Endothelial cell of umbilical vein (primary cell): ENCODE measurements at regions not wholly inside any gene's neighbourhood (a gene's known extent, or its start where the extent isn't known, plus 50 kb on each side); places are given as distances from the start of the nearest gene placed in this dataset.

Source experiments
- BruUV-seq: library from RNA; stranded (reverse); fragments of 400-500 nt; replicated peaks from 2 replicates; lab custom pipeline; 2021; lab: Mats Ljungman, UMichigan
- CTCF ChIA-PET: fragments of 300-600, 350-600 bp; sonication (Branson Sonifier 250); formaldehyde crosslinking; loops from one replicate; lab custom pipeline; 2021; ENCODE audit warnings: antibody characterized with exemption, inconsistent platforms; lab: Charles Lee
- POLR2A ChIA-PET: fragments of 300-600, 350-600 bp; sonication (Branson Sonifier 250); formaldehyde crosslinking; loops from one replicate; lab custom pipeline; 2021; ENCODE audit warnings: antibody characterized with exemption, inconsistent platforms; lab: Charles Lee
- DNase-seq: peaks from one replicate; pipeline ENCODE4 v3.0.0-alpha.2; 2011; ENCODE audit warnings: low read depth, low spot score
- FAIRE-seq: peaks from 2 replicates; lab custom pipeline; 2011; peaks lifted over from hg19 to GRCh38; lab: Jason Lieb, UNC
- H2AFZ ChIP-seq: 2 replicates; pipeline ENCODE4 v1.6.0; 2012; ENCODE audit warnings: low read depth, low read length, control low read depth, inconsistent platforms
- H3K27ac ChIP-seq: 2 replicates; pipeline ENCODE4 v1.5.1; 2011; ENCODE audit warnings: low read depth, mild to moderate bottlenecking, control low read depth, low read length, moderate library complexity; ENCODE audit not compliant: insufficient read depth
- H3K27me3 ChIP-seq, 2 experiments: 2 replicates each; pipeline versions ENCODE4 v1.6.0 to v1.6.1; 2011; ENCODE audit warnings: low read length in 2 of 2, mixed read lengths in 1 of 2; ENCODE audit not compliant: control insufficient read depth in 2 of 2, insufficient read depth in 2 of 2
- H3K36me3 ChIP-seq, 2 experiments: 2 replicates in 1 of 2; 3 replicates in 1 of 2; pipeline ENCODE4 v1.5.1; 2011; ENCODE audit warnings: low read length in 2 of 2, mild to moderate bottlenecking in 1 of 2, moderate library complexity in 1 of 2; ENCODE audit not compliant: control insufficient read depth in 2 of 2, insufficient read depth in 2 of 2; ENCODE audit errors: extremely low read depth in 1 of 2
- H3K4me1 ChIP-seq: 3 replicates; pipeline ENCODE4 v1.5.1; 2011; ENCODE audit warnings: mild to moderate bottlenecking, low read length; ENCODE audit not compliant: control insufficient read depth, insufficient read depth; ENCODE audit errors: extremely low read depth
- H3K4me2 ChIP-seq: 2 replicates; pipeline ENCODE4 v1.6.1; 2011; ENCODE audit warnings: low read length, control low read depth, mixed read lengths; ENCODE audit not compliant: insufficient read depth
- H3K4me3 ChIP-seq, 3 experiments: fragments of 200-600 bp in 1 of 3; sonication (generic), shearing (Covaris generic) in 1 of 3; replicated peaks in 1 of 3; 2 replicates each; pipeline ENCODE4 v1.5.1; 2011 to 2016; ENCODE audit warnings: control low read depth in 3 of 3, low read length in 3 of 3, mild to moderate bottlenecking in 2 of 3, inconsistent platforms in 1 of 3, low read depth in 1 of 3, moderate library complexity in 1 of 3; ENCODE audit not compliant: insufficient read depth in 1 of 3
- H3K79me2 ChIP-seq: 2 replicates; pipeline ENCODE4 v1.6.0; 2012; ENCODE audit warnings: low read length, inconsistent platforms; ENCODE audit not compliant: control insufficient read depth, insufficient read depth
- H3K9ac ChIP-seq: replicated peaks from 2 replicates; pipeline ENCODE3; 2011; ENCODE audit warnings: low read length, control low read depth; ENCODE audit not compliant: insufficient read depth; ENCODE audit errors: extremely low read depth
- H3K9me1 ChIP-seq: replicated peaks from 3 replicates; pipeline ENCODE4 v1.6.0; 2011; ENCODE audit warnings: mild to moderate bottlenecking, low read length; ENCODE audit not compliant: control insufficient read depth, insufficient read depth; ENCODE audit errors: extremely low read depth
- H3K9me3 ChIP-seq: replicated peaks from 2 replicates; pipeline ENCODE4 v1.5.1; 2012; ENCODE audit warnings: low read length, inconsistent platforms; ENCODE audit not compliant: control insufficient read depth, insufficient read depth
- H4K20me1 ChIP-seq: replicated peaks from 2 replicates; pipeline ENCODE3; 2011; ENCODE audit warnings: mild to moderate bottlenecking, low read length; ENCODE audit not compliant: control insufficient read depth, insufficient read depth; ENCODE audit errors: extremely low read depth
- EZH2 ChIP-seq: IDR thresholded peaks from 2 replicates; pipeline ENCODE4 v1.6.1; 2012; ENCODE audit warnings: borderline replicate concordance, low read depth, mild to moderate bottlenecking, moderate library complexity, low read length, inconsistent platforms; ENCODE audit not compliant: severe bottlenecking
- FOS ChIP-seq: IDR thresholded peaks from 2 replicates; pipeline ENCODE4 v1.6.1; 2011; ENCODE audit warnings: mild to moderate bottlenecking, low read length, moderate library complexity, borderline replicate concordance; ENCODE audit not compliant: insufficient read depth
- GATA2 ChIP-seq: IDR thresholded peaks from 2 replicates; pipeline ENCODE4 v1.7.0; 2011; ENCODE audit warnings: low read depth, mild to moderate bottlenecking, moderate library complexity, mixed read lengths, low read length; ENCODE audit not compliant: insufficient read length, insufficient read depth
- JUN ChIP-seq: IDR thresholded peaks from 2 replicates; pipeline ENCODE4 v1.6.1; 2011; ENCODE audit warnings: borderline replicate concordance, low read depth; ENCODE audit not compliant: insufficient read length, insufficient read depth
- MYC ChIP-seq: IDR thresholded peaks from one replicate; pipeline ENCODE4 v1.6.1; 2011; ENCODE audit warnings: mild to moderate bottlenecking, low read depth, low read length
- POLR2A ChIP-seq: IDR thresholded peaks from 2 replicates; pipeline ENCODE4 v1.6.1; 2012; ENCODE audit warnings: low read depth, mild to moderate bottlenecking, control low read depth, low read length
- POLR2AphosphoS5 ChIP-seq: IDR thresholded peaks from 2 replicates; pipeline ENCODE4 v1.6.1; 2012; ENCODE audit warnings: low read depth, mild to moderate bottlenecking, control low read depth, low read length, moderate library complexity; ENCODE audit not compliant: insufficient read depth
- dilution Hi-C: fragments of 300-500 bp; cut with MboI; formaldehyde crosslinking; loops from one replicate; pipeline ENCODE4 v1.15.0; 2019; ENCODE audit warnings: low sequenced_read_pairs; ENCODE audit not compliant: extremely low pct_ligation_motif_present
- intact Hi-C: fragments of 100-400 bp; cut with micrococcal nuclease; formaldehyde crosslinking; loops from one replicate; pipeline ENCODE4 v1.10.0; 2022
- TF ChIP-seq, protein P1 (sequence below), 2 donors: IDR thresholded peaks; 1 replicate in 1 of 2; 2 replicates in 1 of 2; pipeline ENCODE4 v1.5.1; 2011; ENCODE audit warnings: low read length in 2 of 2, mild to moderate bottlenecking in 2 of 2, moderate library complexity in 2 of 2, control low read depth in 1 of 2, inconsistent platforms in 1 of 2, low read depth in 1 of 2; ENCODE audit not compliant: insufficient read depth in 1 of 2; ENCODE audit errors: extremely low read depth in 1 of 2
- TF ChIP-seq, protein P2 (sequence below): IDR thresholded peaks from 2 replicates; pipeline ENCODE4 v1.6.1; 2011; ENCODE audit not compliant: insufficient read depth, insufficient read length

DNA sequence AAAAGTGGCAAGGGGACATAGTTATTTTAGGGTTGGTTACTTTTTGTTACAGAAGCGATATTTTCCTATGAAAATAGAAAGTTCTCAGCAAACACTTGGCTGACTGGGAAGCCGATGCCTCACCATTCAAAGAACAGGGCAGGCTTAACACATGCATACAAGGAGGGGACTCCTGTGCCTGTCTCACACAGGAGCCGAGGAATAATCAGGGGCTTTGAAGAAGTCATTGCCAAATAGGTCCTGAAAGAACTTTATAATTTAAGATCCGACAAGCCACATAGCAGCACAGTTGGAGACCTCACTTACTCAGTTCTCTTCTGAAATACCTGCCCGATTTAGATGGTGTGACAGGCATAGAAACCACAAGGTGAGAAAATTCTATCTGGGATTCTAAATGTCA lies 389.8 kb downstream of the EMP1 start:
- BruUV-seq = no TSS peak
- intact Hi-C loops (no loop called here), dilution Hi-C loops (no loop called here)
- Histone ChIP-seq H3K4me3 (no peak overlapping the region), H3K4me2 (no peak overlapping the region), H3K27ac (no peak overlapping the region), H3K36me3 (no peaks in the 10 kb centered on the region), H3K27me3 (no peaks in the 10 kb centered on the region), H3K9me1 (no peaks in the 10 kb centered on the region), H3K9ac (no peak overlapping the region), H4K20me1 (no peaks in the 10 kb centered on the region), H3K4me1 (no peaks in the 10 kb centered on the region), H3K9me3 (no peaks in the 10 kb centered on the region), H3K79me2 (no peaks in the 10 kb centered on the region), H2AFZ (no peak overlapping the region)
- no peak for DNase-seq
- ChIA-PET POLR2A (no interaction called here), CTCF (no interaction called here)
- no peak for FAIRE-seq
- TF ChIP-seq POLR2AphosphoS5 (no peak), POLR2A (no peak), EZH2 (no peak), GATA2 (no peak), FOS (no peak), JUN (no peak), MYC (no peak)
- TF ChIP-seq, protein P1, sequence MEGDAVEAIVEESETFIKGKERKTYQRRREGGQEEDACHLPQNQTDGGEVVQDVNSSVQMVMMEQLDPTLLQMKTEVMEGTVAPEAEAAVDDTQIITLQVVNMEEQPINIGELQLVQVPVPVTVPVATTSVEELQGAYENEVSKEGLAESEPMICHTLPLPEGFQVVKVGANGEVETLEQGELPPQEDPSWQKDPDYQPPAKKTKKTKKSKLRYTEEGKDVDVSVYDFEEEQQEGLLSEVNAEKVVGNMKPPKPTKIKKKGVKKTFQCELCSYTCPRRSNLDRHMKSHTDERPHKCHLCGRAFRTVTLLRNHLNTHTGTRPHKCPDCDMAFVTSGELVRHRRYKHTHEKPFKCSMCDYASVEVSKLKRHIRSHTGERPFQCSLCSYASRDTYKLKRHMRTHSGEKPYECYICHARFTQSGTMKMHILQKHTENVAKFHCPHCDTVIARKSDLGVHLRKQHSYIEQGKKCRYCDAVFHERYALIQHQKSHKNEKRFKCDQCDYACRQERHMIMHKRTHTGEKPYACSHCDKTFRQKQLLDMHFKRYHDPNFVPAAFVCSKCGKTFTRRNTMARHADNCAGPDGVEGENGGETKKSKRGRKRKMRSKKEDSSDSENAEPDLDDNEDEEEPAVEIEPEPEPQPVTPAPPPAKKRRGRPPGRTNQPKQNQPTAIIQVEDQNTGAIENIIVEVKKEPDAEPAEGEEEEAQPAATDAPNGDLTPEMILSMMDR (IDR thresholded peaks at IDR 0.05; ENCODE audit: extremely low read depth in 1 of 2, insufficient read depth in 1 of 2, low read depth in 1 of 2, low read length in 2 of 2) = no peak
- TF ChIP-seq, protein P2, sequence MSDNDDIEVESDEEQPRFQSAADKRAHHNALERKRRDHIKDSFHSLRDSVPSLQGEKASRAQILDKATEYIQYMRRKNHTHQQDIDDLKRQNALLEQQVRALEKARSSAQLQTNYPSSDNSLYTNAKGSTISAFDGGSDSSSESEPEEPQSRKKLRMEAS = no peak
